ENCODE measurements at regions not wholly inside any gene's neighbourhood (a gene's known extent, or its start where the extent isn't known, plus 50 kb on each side); places are given as distances from the start of the nearest gene placed in this dataset.

GRCh38 chr16:49912721-49913120 is 56.8 kb upstream of the ZNF423 start:
- TF ChIP-seq, protein P1, sequence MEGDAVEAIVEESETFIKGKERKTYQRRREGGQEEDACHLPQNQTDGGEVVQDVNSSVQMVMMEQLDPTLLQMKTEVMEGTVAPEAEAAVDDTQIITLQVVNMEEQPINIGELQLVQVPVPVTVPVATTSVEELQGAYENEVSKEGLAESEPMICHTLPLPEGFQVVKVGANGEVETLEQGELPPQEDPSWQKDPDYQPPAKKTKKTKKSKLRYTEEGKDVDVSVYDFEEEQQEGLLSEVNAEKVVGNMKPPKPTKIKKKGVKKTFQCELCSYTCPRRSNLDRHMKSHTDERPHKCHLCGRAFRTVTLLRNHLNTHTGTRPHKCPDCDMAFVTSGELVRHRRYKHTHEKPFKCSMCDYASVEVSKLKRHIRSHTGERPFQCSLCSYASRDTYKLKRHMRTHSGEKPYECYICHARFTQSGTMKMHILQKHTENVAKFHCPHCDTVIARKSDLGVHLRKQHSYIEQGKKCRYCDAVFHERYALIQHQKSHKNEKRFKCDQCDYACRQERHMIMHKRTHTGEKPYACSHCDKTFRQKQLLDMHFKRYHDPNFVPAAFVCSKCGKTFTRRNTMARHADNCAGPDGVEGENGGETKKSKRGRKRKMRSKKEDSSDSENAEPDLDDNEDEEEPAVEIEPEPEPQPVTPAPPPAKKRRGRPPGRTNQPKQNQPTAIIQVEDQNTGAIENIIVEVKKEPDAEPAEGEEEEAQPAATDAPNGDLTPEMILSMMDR (IDR thresholded peaks at IDR 0.05; ENCODE audit: low read length) = no peak
- TF ChIP-seq EZH2 (optimal IDR thresholded peaks at IDR 0.05; ENCODE audit: low read depth, low read length) = no peak
